OCI-LY7 (cell line): ENCODE measurements at regions not wholly inside any gene's neighbourhood (a gene's known extent, or its start where the extent isn't known, plus 50 kb on each side); places are given as distances from the start of the nearest gene placed in this dataset.

Experiments used
- BruUV-seq: library from RNA; stranded (reverse); fragments of 400-500 nt; replicated peaks from 2 replicates; lab custom pipeline; 2021; lab: Mats Ljungman, UMichigan
- CTCF ChIA-PET: fragments of 300-600 bp; sonication (Branson Sonifier 250); formaldehyde crosslinking; loops from one replicate; lab custom pipeline; 2022; ENCODE audit warnings: antibody characterized with exemption; ENCODE audit not compliant: unreplicated experiment; lab: Charles Lee
- POLR2A ChIA-PET: fragments of 300-600 bp; sonication (Branson Sonifier 250); formaldehyde crosslinking; loops from one replicate; lab custom pipeline; 2022; ENCODE audit warnings: antibody characterized with exemption; lab: Charles Lee
- DNase-seq: peaks from one replicate; pipeline ENCODE4 v3.0.0-alpha.2; 2015; ENCODE audit warnings: low spot score
- H2AFZ ChIP-seq: fragments of 200-600 bp; sonication (generic), shearing (Covaris generic); 2 replicates; pipeline ENCODE4 v1.6.1; 2014; ENCODE audit warnings: mild to moderate bottlenecking, antibody characterized with exemption, low read length, moderate library complexity
- H3K27ac ChIP-seq: fragments of 200-600 bp; sonication (generic); 2 replicates; pipeline ENCODE4 v1.5.1; 2014; ENCODE audit warnings: mixed run types, low read depth, mild to moderate bottlenecking, moderate library complexity, low read length, inconsistent platforms; ENCODE audit not compliant: poor library complexity, severe bottlenecking
- H3K36me3 ChIP-seq: fragments of 200-600 bp; sonication (generic); 2 replicates; pipeline ENCODE4 v1.6.1; 2014; ENCODE audit warnings: mild to moderate bottlenecking, antibody characterized with exemption, low read length, moderate library complexity, mixed read lengths; ENCODE audit not compliant: insufficient read depth
- H3K4me1 ChIP-seq: fragments of 200-600 bp; sonication (generic); 2 replicates; pipeline ENCODE4 v1.5.1; 2014; ENCODE audit warnings: mild to moderate bottlenecking, low read length; ENCODE audit not compliant: insufficient read depth, poor library complexity, severe bottlenecking
- H3K4me2 ChIP-seq: fragments of 200-600 bp; sonication (generic); 2 replicates; pipeline ENCODE4 v1.6.1; 2014; ENCODE audit warnings: mild to moderate bottlenecking, low read length
- H3K4me3 ChIP-seq: fragments of 200-600 bp; sonication (generic); 2 replicates; pipeline ENCODE4 v1.5.1; 2014; ENCODE audit warnings: mild to moderate bottlenecking, low read depth, low read length; ENCODE audit not compliant: poor library complexity, severe bottlenecking
- H3K79me2 ChIP-seq: fragments of 200-600 bp; sonication (generic); 2 replicates; pipeline ENCODE4 v1.6.1; 2016; ENCODE audit warnings: low read depth, mild to moderate bottlenecking, low read length, moderate library complexity, mixed read lengths; ENCODE audit not compliant: insufficient read depth
- H3K9me2 ChIP-seq: fragments of 200-600 bp; sonication (generic); 2 replicates; pipeline ENCODE4 v1.6.1; 2016; ENCODE audit warnings: mild to moderate bottlenecking, low read length, mixed read lengths; ENCODE audit not compliant: insufficient read depth
- H3K9me3 ChIP-seq: fragments of 200-600 bp; sonication (generic); 2 replicates; pipeline ENCODE4 v1.6.1; 2014; ENCODE audit warnings: mild to moderate bottlenecking, mixed run types, low read length, mixed read lengths
- H4K20me1 ChIP-seq: fragments of 200-600 bp; sonication (generic); 2 replicates; pipeline ENCODE4 v1.6.1; 2014; ENCODE audit warnings: mild to moderate bottlenecking, antibody characterized with exemption, low read length, moderate library complexity, mixed read lengths; ENCODE audit not compliant: insufficient read depth
- CTCF ChIP-seq: fragments of 200-600 bp; sonication (generic); conservative IDR thresholded peaks from 2 replicates; pipeline ENCODE4 v1.5.1; 2014; ENCODE audit warnings: mild to moderate bottlenecking, antibody characterized with exemption, low read length, moderate library complexity, mixed read lengths
- EZH2phosphoT487 ChIP-seq: fragments of 200-600 bp; sonication (generic); IDR thresholded peaks from 2 replicates; pipeline ENCODE4 v1.6.1; 2018; ENCODE audit warnings: low read depth, borderline replicate concordance, mild to moderate bottlenecking, mixed run types, antibody characterized with exemption, low read length, moderate library complexity, mixed read lengths
- intact Hi-C: fragments of 100-400 bp; cut with micrococcal nuclease; formaldehyde crosslinking; loops from one replicate; pipeline ENCODE4 v1.10.0; 2022; ENCODE audit not compliant: unreplicated experiment

GRCh38 chr1:93778457-93778856, 96.8 kb upstream of the BCAR3 start:
- ChIA-PET CTCF (no interaction called here), POLR2A (no interaction called here)
- Histone ChIP-seq H2AFZ (no peak overlapping the region), H3K9me2 (no peaks in the 10 kb centered on the region), H3K4me3 (no peak overlapping the region), H3K79me2 (no peaks in the 10 kb centered on the region), H3K27ac (no peak overlapping the region), H3K4me2 (no peak overlapping the region), H4K20me1 (no peaks in the 10 kb centered on the region), H3K9me3 (no peaks in the 10 kb centered on the region), H3K4me1 (peaks cover 11% of the 10 kb centered on the region), H3K36me3 (no peaks in the 10 kb centered on the region)
- no TSS peak for BruUV-seq
- no peak for TF ChIP-seq EZH2phosphoT487
- TF ChIP-seq CTCF = no peak
- DNase-seq = no peak
- intact Hi-C loops = no loop called here

- Histone ChIP-seq H3K79me2 (no peaks in the 10 kb centered on the region), H4K20me1 (no peaks in the 10 kb centered on the region), H3K4me3 (no peak overlapping the region), H3K36me3 (no peaks in the 10 kb centered on the region), H3K4me2 (no peak overlapping the region), H2AFZ (no peak overlapping the region), H3K9me2 (no peaks in the 10 kb centered on the region), H3K27ac (no peak overlapping the region), H3K9me3 (no peaks in the 10 kb centered on the region), H3K4me1 (peaks cover 11% of the 10 kb centered on the region)
- intact Hi-C loops = no loop called here
- ChIA-PET POLR2A (interaction anchor here (0.8 to 2.0 kb wide), 2 partner anchors 9 to 39 kb away, joined by 3 to 4 read pairs; no protein-coding TSS in a partner anchor), CTCF (no interaction called here)
- no peak for DNase-seq
- TF ChIP-seq EZH2phosphoT487 (no peak), CTCF (no peak)
- no TSS peak for BruUV-seq
These were observed 95.6 kb upstream of the BCAR3 start for GRCh38 chr1:93777255-93777654.

- DNase-seq = no peak
- TF ChIP-seq CTCF (no peak), EZH2phosphoT487 (no peak)
- Histone ChIP-seq H4K20me1 (no peaks in the 10 kb centered on the region), H3K4me1 (peaks cover 11% of the 10 kb centered on the region), H3K79me2 (no peaks in the 10 kb centered on the region), H3K4me2 (no peak overlapping the region), H3K4me3 (no peak overlapping the region), H3K9me3 (no peaks in the 10 kb centered on the region), H3K36me3 (no peaks in the 10 kb centered on the region), H2AFZ (no peak overlapping the region), H3K9me2 (no peaks in the 10 kb centered on the region), H3K27ac (no peak overlapping the region)
- intact Hi-C loops = no loop called here
- BruUV-seq = no TSS peak
- CTCF ChIA-PET = no interaction called here
- POLR2A ChIA-PET = interaction anchor here (0.7 to 2.0 kb wide), 3 partner anchors 10 to 106 kb away, joined by 3 to 4 read pairs (median 3); no protein-coding TSS in a partner anchor
These were observed 95.1 kb upstream of the BCAR3 start for GRCh38 chr1:93776728-93777127.
